ENCODE measurements at regions not wholly inside any gene's neighbourhood (a gene's known extent, or its start where the extent isn't known, plus 50 kb on each side); places are given as distances from the start of the nearest gene placed in this dataset.

- Histone ChIP-seq H2BK15ac (ENCODE audit: low read length) (peak overlapping the region; percentile 54; the same call in 1 of the 2 replicates), H3K27me3 (replicated peaks in 1 of 4; ENCODE audit: control insufficient read depth in 3 of 4, extremely low read depth in 1 of 4, insufficient read depth in 3 of 4, low read length in 3 of 4) (peaks cover 0 to 2% (median 0%) of the 10 kb centered on the region in 4 experiments; a peak in 2 of 7 replicates), H2BK12ac (ENCODE audit: low read depth, low read length) (0 out of 2 replicates have a peak overlapping the region, but pooled peaks have one; percentile 33), H3K23me2 (ENCODE audit: low read depth, low read length) (no peaks in the 10 kb centered on the region), H2BK120ac (replicated peaks; ENCODE audit: low read depth, low read length) (no peak overlapping the region), H3K79me2 (ENCODE audit: control insufficient read depth in 1 of 2, insufficient read depth in 2 of 2, low read length in 2 of 2) (no peaks in the 10 kb centered on the region), H4K8ac (ENCODE audit: extremely low read depth, insufficient read depth, low read length) (peak overlapping the region; percentile 29), H2AFZ (ENCODE audit: low read length) (peak overlapping the region; percentile 23; the same call in 1 of the 2 replicates), H3K36me3 (ENCODE audit: control insufficient read depth in 2 of 4, insufficient read depth in 4 of 4, low read length in 3 of 4) (no peaks in the 10 kb centered on the region), H4K91ac (replicated peaks; ENCODE audit: insufficient read length, low read length) (peak overlapping the region; percentile 46), H2BK20ac (ENCODE audit: low read length) (peak overlapping the region; percentile 43; the same call in 1 of the 2 replicates), H3K4ac (replicated peaks; ENCODE audit: insufficient read length, low read depth, low read length) (no peak overlapping the region), H3K9ac (replicated peaks in 1 of 4; ENCODE audit: extremely low read depth in 1 of 4, low read depth in 3 of 4, low read length in 3 of 4) (no peak overlapping the region), H3K79me1 (ENCODE audit: low read depth, low read length) (no peaks in the 10 kb centered on the region), H3K9me3 (ENCODE audit: insufficient read depth in 2 of 2, low read depth in 1 of 2, low read length in 1 of 2) (no peaks in the 10 kb centered on the region), H3K14ac (ENCODE audit: insufficient read length) (no peak overlapping the region), H3K18ac (ENCODE audit: extremely low read depth, low read length) (peak overlapping the region; percentile 43; the same call in 1 of the 2 replicates), H2AK5ac (ENCODE audit: low read depth, low read length) (no peak overlapping the region), H3K4me1 (replicated peaks in 1 of 4; ENCODE audit: control insufficient read depth in 3 of 4, insufficient read depth in 4 of 4, low read length in 3 of 4) (peaks cover 8 to 25% (median 14%) of the 10 kb centered on the region in 4 experiments), H2BK5ac (ENCODE audit: low read depth, low read length) (no peak overlapping the region), H4K5ac (ENCODE audit: insufficient read length, low read depth, low read length) (no peak overlapping the region), H4K20me1 (replicated peaks in 1 of 2; ENCODE audit: control insufficient read depth in 1 of 2, insufficient read depth in 2 of 2, low read length in 2 of 2) (no peaks in the 10 kb centered on the region), H3K4me3 (ENCODE audit: extremely low read depth in 1 of 4, insufficient read depth in 2 of 4, low read depth in 3 of 4, low read length in 4 of 4) (no peak overlapping the region), H3K27ac (ENCODE audit: low read depth, low read length) (no peak overlapping the region), H3K4me2 (ENCODE audit: insufficient read depth in 1 of 2, low read depth in 2 of 2, low read length in 2 of 2) (peak overlapping the region; percentile 10 to 15; a peak in 3 of 4 replicates), H3K23ac (ENCODE audit: insufficient read length) (no peak overlapping the region), H3K56ac (replicated peaks; ENCODE audit: insufficient read length, low read depth, low read length) (no peak overlapping the region)
- ChIA-PET CTCF (ENCODE audit: partially characterized antibody) (no interaction called here), POLR2A (ENCODE audit: partially characterized antibody) (interaction anchor here (0.6 kb wide), 1 partner anchor 840 kb away, joined by 3 read pairs; no protein-coding TSS in a partner anchor)
- 72% methylated on average over 32 of the region's 32 CpGs; no CpG with 5 or more reads in 1 of the 2 experiments for WGBS, 2 experiments (ENCODE audit: extremely low coverage in 1 of 2, insufficient coverage in 1 of 2, insufficient read length in 1 of 2, insufficient replicate concordance in 2 of 2, low coverage in 1 of 2, low lambda C conversion rate in 2 of 2, missing lambda C conversion rate in 1 of 2)
- no peak for DNase-seq (ENCODE audit: low read depth in 1 of 2, low spot score in 2 of 2)
- no peak for FAIRE-seq
- TF ChIP-seq ASH2L (IDR thresholded peaks at IDR 0.05; ENCODE audit: low read length) (peak; percentile 26), JUND (IDR thresholded peaks at IDR 0.05; ENCODE audit: low read length) (no peak), SIX5 (IDR thresholded peaks at IDR 0.05; ENCODE audit: low read depth, low read length) (no peak), SP2 (IDR thresholded peaks at IDR 0.05; ENCODE audit: low read length) (no peak)
These were observed 161.5 kb downstream of the HSD17B3 start for GRCh38 chr9:96140296-96141127.
